NCI-H446 (cell line): ENCODE measurements at regions not wholly inside any gene's neighbourhood (a gene's known extent, or its start where the extent isn't known, plus 50 kb on each side); places are given as distances from the start of the nearest gene placed in this dataset.
A peak's percentile ranks its signal among the peaks of the same experiment; 100 is the strongest.
"Not testable (repeated sequence)": the region's sequence is repeated elsewhere in the genome, so short reads cannot be mapped to it uniquely, and the experiment has no call there.

Experiments used
- DNase-seq, 2 experiments: peaks; one replicate each; lab custom pipeline; 2025; lab: John Stamatoyannopoulos, UW

DNA sequence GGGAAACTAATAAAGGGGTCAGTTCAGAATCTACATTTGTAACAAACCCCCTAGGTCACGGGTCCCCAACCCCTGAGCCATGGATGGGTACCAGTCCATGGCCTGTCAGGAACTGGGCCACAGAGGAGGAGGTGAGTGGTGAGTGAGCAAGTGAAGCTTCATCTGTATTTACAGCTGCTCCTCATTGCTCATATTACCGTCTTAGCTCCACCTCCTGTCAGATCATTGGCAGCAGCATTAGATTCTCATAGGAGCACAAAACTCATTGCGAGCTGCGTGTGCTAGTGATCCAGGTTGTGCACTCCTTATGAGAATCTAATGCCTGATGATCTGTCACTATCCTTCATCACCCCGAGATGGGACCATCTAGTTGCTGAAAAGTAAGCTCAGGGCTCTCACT, 88.4 kb upstream of the MPP7 start:
- no peak for DNase-seq

DNA sequence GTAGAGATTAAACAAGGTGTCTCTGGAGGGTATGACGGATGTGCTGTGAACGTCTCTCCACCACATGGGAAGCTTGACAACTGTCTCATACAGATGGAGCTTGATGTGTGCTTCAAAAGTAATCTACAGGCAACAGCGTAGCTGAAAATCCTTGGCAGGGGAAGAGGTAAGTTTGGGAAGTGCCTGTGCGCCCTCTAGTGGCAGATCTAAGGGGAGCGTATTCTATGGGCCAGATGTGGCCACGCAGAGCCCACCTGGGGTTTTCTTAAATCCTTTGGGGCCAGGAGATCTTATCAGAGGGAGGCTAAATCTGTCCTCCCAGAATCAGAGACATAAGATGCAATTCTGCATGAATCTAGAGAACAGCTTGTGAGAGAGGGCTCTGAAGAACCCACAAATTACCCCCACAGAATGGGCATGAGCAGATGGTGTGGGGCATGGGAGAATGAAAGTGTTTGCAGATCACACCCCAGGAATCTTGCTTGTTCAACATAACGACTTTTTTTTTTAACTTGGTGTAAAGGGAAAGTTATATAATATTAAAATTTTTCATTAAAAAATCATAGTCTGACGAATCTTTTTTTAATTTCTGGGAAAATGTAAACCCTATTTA, 91.2 kb upstream of the MPP7 start:
- DNase-seq = peak in 1 of 2 experiments; percentile 31

- DNase-seq = no peak
Measured at GRCh38 chr10:28396331-28396730, 93.5 kb upstream of the MPP7 start.

DNA sequence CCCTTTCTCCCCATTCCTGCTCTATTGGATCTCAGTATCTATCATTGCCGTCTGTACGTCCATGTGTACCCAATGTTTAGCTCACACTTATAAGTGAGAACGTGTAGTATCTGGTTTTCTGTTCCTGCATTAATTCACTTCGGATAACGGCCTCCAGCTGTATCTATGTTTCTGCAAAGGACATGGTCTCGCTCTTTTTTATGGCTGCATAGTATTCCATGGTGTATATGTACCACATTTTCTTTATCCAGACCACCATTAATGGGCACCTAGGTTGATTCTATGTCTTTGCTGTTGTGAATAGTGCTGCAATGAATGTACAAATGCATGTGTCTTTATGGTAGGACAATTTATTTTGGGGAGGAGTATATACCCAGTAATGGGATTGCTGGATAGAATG, 94.4 kb upstream of the MPP7 start:
- no peak for DNase-seq

- DNase-seq = no peak
Measured at GRCh38 chr10:28400176-28400575, 97.3 kb upstream of the MPP7 start.

- no peak for DNase-seq
Measured at GRCh38 chr10:28400681-28401080, 97.8 kb upstream of the MPP7 start.

DNA sequence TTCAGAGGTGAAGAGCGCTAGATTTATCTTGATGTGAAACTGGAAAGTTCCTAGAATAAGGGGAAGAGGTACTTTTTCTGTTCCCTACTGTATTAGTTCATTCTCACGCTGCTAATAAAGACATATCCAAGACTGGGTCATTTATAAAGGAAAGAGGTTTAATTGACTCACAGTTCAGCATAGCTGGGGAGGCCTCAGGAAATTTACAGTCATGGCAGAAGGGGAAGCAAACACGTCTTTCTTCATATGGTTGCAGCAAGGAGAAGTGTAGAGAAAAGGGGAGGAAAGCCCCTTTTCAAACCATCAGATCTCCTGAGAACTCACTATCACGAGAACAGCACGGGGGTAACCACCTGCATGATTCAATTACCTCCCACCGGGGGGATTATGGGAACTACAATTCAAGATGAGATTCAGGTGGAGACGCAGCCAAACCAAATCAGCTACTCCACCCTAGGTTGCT, 99.8 kb upstream of the MPP7 start:
- DNase-seq = not testable (repeated sequence)

GRCh38 chr10:28403090-28403489, 100.2 kb upstream of the MPP7 start:
- no peak for DNase-seq

GRCh38 chr10:28408237-28408777, 105.4 kb upstream of the MPP7 start:
- DNase-seq = no peak

GRCh38 chr10:28410420-28411135, 107.7 kb upstream of the MPP7 start:
- DNase-seq = no peak

DNA sequence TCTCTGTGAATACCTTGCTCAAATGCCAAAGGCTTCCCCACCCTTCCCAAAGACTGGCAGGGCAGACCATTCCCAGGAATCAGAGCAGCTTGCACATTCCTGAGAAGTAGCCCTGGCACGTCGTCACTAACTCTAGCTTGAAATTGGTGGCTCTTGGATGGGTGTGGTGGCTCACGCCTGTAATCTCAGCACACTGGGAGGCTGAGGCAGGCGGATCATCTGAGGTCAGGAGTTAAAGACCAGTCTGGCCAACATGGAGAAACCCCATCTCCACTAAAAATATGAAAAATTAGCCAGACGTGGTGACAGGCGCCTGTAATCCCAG, 108.2 kb upstream of the MPP7 start:
- DNase-seq = no peak

- no peak for DNase-seq
Measured at GRCh38 chr10:28411648-28412047, 108.8 kb upstream of the MPP7 start.

- no peak for DNase-seq
Measured at GRCh38 chr10:28418069-28418468, 114.8 kb upstream of the WAC start.

DNA sequence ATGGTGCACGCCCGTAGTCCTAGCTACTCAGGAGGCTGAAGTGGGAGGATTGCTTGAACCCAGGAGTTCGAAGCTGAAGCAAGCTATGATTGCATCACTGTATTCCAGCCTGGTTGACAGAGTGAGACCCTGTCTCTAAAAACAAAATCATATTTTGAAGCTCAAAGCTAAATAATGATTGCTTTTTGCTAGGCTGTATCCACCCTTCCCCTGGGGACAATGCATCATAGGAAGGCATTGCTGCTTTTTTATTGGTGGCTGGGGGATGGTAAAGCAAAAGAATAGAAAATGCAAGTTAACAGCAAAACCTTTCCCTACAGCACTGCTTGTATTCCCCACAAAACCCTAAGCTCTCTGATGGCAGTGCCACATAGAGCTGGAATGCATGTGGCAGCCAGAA, 107.5 kb upstream of the WAC start:
- no peak for DNase-seq

- no peak for DNase-seq
Measured at GRCh38 chr10:28426392-28427159, 106.3 kb upstream of the WAC start.

GRCh38 chr10:28427376-28427775, 105.5 kb upstream of the WAC start:
- no peak for DNase-seq

DNA sequence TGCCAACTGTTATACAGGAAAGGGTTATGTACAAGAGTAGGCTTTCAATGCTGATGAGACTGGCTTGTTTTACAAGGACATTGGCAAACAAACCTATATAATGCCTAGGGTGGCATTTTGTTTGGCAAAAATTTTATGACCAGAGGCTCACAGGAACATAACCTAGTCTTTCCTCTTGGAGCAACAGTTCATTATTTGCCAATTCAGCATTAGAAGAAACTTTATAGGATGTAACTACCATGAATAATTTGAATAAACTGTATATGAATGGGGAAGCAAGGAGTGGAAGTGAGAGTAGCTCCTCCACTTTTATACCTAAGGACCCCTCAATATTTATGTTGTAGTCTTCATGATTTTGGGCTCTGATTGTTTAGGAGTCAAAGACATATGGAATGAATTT, 103.9 kb upstream of the WAC start:
- DNase-seq = no peak

DNA sequence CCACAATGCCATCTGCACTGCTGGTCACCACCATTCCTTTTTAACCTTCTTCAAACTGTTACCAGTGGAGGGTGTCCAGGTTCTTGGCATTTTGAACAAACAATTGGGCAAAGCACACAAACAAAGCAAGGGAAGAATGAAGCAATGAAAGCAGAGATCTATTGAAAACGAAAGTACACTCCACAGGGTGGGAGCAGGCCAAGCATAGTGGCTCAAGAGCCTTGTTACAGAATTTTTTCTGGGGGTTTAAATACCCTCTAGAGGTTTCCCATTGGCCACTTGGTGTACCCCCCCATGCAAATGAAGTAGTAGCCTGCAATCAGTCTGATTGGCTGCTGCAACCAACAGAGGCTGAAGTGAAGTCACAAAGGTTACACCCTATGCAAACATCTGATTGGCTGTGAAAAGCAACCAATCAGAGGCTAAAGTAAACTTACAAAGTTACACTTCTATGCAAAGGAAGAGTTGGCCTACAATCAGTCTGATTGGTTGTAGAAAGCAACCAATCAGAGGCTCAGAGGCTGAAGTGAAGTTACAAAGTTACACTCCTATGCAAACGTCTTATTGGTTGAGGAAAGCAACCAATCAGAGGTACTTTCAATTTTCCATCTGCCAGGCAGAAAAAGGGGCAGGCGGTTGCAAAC, 103.2 kb upstream of the WAC start:
- peak in 1 of 2 experiments; percentile 4 for DNase-seq

- DNase-seq = no peak
Measured at GRCh38 chr10:28431139-28431538, 101.8 kb upstream of the WAC start.

- peak in 1 of 2 experiments; percentile 60 for DNase-seq
Measured at GRCh38 chr10:28432210-28432676, 100.7 kb upstream of the WAC start.

- no peak for DNase-seq
Measured at GRCh38 chr10:28434063-28434462, 98.9 kb upstream of the WAC start.

GRCh38 chr10:28442403-28442802, 90.5 kb upstream of the WAC start:
- DNase-seq = no peak
